GM19025 (cell line): ENCODE measurements at regions not wholly inside any gene's neighbourhood (a gene's known extent, or its start where the extent isn't known, plus 50 kb on each side); places are given as distances from the start of the nearest gene placed in this dataset.
"Not testable (repeated sequence)": the region's sequence is repeated elsewhere in the genome, so short reads cannot be mapped to it uniquely, and the experiment has no call there.

Experiments used
- ATAC-seq: cut with Tn5 transposase; IDR thresholded peaks from one replicate; pipeline ENCODE4 v1.9.1; 2021; ENCODE audit warnings: mild to moderate bottlenecking, low read depth, moderate library complexity; ENCODE audit not compliant: unreplicated experiment

DNA sequence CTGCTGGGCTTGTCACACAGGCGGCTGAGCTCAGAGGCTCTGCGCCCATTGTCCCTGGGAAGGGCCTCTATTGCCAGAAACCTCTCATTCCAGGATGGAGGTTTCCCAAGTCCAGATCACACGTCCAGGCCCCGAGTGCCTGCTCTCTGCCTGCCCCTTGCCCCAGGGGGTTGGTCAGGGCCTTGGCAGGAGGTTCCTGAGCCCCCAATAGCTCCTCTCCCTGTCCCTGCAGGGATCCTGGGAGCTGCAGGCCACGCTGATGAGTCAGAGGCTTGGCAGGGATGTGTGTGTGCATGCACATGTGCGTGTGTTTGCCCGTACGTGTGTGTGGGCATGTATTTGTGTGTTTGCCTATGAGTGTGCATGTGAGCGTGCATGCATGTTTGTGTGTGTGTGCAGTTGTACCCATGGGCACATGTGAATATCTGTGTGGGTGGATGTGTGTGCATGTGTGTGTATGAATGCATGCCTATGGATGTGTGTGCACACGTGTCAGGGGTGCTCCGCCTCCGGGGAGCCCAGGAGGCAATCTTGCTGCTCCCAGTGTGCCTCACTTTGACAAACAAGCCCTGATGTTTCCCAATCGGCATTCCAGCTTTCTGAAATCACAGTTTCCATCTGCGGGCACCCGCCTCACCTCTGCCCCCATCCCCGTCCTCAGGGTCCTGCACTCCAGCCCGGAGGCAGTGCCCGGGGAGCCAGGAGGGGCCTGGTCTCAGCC is 98.4 kb upstream of the GSE1 start:
- ATAC-seq = no peak

DNA sequence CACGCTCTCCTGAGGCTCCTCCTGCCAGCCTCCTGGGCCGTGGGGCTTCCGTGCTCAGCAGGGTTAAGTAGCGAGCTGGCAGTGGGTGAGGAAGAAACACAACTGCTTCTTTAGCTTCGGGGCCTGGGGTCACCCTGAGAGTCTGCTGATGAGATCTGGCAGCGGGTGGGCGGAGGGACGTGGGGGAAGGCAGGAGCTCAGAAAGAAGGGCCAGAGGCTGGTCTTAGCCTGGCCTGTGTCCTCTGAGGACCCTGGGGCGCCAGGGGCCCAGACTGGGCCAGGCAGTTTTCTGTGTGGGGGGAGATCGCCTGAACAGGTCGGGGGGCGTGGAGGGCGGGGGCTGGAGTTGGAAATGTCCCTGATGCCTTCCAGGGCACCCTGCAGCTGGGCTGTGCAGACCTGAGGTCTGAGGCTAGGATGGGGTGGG is 97.8 kb upstream of the GSE1 start:
- ATAC-seq = no peak

GRCh38 chr16:85515830-85516397 is 97.2 kb upstream of the GSE1 start:
- no peak for ATAC-seq

DNA sequence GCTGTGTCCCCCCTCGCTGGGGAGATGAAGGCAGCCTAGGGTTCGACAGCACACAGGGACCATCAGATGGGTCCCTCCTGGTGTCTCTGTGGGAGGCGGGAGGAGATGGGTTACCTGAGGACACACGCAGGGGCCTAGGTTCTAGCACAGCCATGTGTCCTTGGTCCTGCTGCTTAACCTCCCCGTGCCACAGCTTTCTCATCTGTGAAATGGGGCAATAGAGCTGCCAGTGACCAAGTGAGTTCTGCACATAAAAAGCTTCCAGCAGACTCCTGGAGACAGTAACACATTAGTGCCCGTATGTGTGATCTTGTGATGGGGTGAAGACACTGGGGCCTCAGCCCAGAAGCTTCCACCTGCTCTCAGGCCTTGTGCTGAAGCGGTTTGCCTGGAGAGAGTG is 96.0 kb upstream of the GSE1 start:
- no peak for ATAC-seq

DNA sequence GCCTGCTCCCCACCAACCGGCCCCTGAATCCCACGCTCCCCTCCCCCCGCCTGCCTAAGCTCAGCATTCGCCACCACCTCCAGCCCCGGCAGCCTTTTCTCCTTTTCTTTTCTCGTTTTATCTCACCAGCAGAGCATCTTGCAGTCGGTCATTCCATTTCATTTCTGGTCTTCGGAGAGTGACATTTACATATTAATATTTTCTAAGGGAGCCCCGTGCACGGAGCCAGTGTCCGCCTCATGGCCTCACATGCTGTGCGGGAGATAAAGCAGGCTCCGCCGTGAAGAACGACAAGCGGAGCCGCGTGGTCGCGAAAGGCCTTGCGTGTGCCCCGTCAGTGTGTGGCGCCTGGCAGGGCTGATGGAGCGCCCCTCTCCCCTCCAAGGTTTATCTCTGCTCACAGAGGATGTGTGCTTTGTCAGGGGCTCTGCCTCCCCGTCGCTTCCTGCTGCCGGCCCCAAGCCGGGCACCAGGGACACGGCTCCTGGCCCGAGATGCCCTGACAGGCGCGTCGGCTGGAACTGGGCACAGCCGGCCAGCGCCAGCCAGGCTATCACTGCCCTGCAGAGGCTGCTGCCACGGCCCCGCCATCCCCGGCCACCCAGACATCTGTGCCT is 95.5 kb upstream of the GSE1 start:
- no peak for ATAC-seq

GRCh38 chr16:85518398-85519049 is 94.6 kb upstream of the GSE1 start:
- ATAC-seq = no peak

DNA sequence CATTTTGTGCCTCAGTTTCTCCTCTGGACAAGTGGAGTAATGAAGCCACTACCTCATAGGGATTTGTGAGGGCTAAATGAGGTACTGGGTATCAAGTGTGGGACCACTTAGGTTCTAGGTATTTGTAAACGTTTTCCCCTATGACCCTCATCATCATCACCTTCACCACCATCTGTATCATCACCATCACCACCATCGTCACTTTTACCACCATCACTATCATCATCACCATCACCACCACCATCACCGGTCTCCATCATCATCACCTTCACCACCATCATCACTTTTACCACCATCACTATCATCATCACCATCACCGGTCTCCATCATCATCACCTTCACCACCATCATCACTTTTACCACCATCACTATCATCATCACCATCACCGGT is 94.1 kb upstream of the GSE1 start:
- not testable (repeated sequence) for ATAC-seq

DNA sequence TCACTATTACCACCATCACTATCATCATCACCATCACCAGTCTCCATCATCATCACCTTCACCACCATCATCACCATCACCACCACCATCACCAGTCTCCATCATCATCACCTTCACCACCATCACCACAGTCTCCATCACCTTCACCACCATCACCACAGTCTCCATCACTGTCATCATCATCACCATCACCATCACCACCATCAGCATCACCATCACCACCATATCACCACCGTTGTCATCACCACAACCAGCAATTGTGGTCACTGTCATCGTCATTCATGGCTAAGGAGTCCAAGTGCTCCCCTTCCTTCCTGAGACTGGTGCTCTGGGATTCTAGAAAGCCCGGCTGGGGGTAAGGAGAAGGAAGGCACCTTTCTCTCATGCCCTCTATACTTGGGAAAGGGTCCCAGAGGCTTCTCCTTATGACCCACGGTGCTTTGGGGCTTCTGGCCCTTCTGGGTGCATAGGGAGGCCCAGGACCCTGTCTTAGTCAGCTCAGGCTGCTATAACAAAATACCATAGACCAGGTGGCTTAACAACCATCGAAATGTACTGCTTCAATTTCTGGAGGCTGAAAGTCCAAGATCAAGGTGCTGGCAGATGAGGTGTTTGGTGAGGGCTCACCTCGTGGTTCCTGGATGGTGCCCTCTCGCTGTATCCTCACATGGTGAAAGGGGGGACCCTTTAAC is 93.4 kb upstream of the GSE1 start:
- ATAC-seq = no peak

- ATAC-seq = no peak
Measured at GRCh38 chr16:85520853-85521521, 92.1 kb upstream of the GSE1 start.

DNA sequence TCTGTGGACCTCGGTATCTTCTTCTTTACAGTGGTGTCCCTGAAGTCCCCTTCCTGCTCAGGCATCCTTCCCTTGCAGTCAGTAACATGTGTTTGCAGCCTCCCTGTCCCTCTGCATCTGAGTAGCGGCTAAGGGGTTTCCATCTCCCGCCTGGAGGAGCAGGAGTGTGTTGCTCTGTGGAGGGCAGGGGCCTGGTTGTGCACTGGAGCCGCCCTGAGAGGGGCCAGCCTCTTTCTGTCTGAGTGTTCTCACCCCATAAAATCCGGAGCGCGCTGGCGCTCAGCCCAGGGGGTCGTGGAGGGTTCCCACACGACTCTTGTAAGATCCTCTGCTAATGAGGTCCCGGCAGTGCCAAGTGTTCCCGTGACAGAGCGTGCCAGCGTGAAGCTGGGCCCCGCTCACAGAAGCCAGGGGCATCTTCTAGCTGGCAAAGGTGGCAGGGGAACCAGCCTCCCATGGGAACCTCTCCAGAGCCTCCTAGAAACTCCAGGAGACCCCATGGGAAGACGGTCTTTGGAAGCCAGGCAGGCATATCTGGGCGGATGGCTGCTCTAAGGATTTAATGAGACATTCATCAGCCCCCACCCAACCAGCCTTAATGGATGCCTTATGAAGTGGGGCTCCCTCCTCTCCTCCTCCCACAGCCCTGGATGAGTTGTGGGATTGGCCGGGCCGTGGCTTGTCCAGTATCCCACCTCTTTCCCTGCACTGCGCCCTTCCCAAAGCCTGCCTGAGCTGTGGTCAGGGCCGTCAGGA is 91.4 kb upstream of the GSE1 start:
- no peak for ATAC-seq

DNA sequence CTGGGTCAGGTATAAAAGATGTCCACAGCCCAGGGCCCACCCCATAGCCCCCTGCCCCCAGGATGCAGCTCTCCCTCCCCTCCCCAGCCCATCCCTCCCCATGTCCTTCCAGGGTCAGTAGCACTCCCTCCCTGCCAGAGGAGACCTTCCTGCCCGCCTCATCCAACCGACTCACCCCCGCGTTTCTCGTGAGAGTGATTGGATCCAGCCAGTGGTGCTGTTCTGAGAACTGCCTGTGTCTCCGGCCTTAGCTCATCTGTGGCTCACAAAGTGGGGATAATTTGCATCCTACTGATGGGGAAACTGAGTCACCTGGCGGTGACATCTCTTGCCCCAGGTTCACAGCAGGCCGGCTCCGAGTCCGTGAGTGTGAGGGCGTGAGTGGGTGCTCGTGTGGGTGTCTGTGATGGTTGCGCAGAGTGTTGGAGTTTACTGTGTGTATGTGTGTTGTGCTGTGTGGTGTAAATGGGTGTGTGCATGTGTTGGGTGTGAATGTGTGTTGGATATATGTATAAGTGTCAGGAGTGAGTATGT is 90.7 kb upstream of the GSE1 start:
- no peak for ATAC-seq

GRCh38 chr16:85522842-85523601 is 90.1 kb upstream of the GSE1 start:
- ATAC-seq = no peak

- ATAC-seq = no peak
Measured at GRCh38 chr16:85523602-85524364, 89.3 kb upstream of the GSE1 start.

DNA sequence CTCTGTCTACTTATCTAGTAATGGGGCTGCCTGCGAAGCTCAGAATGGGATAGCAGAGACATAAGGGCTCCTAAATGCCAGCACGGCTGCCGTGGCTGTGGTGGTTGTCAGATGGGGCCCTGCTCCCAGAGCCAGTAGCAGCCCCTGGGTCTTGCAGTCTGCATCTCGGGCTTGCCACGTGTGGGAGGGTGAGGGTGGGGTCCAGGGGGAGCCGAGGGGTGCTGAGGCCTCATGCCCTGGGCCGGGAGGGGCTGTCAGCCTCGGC is 88.8 kb upstream of the GSE1 start:
- ATAC-seq = no peak

GRCh38 chr16:85524630-85525419 is 88.3 kb upstream of the GSE1 start:
- no peak for ATAC-seq

GRCh38 chr16:85525420-85526184 is 87.5 kb upstream of the GSE1 start:
- no peak for ATAC-seq
